PC-3 (cell line): ENCODE measurements at regions not wholly inside any gene's neighbourhood (a gene's known extent, or its start where the extent isn't known, plus 50 kb on each side); places are given as distances from the start of the nearest gene placed in this dataset.

Experiments
- ATAC-seq: fragments of 200-7000 bp; cut with Tn5 transposase; 2 replicates; pipeline ENCODE4 v1.9.1; 2020; ENCODE audit warnings: mild to moderate bottlenecking, moderate library complexity
- BruUV-seq: library from RNA; stranded (reverse); fragments of 400-500 nt; replicated peaks from 2 replicates; lab custom pipeline; 2021; lab: Mats Ljungman, UMichigan
- CTCF ChIA-PET: fragments of 300-600 bp; sonication (Branson Sonifier 250); formaldehyde crosslinking; loops from one replicate; lab custom pipeline; 2022; ENCODE audit warnings: antibody characterized with exemption; lab: Charles Lee
- POLR2A ChIA-PET: fragments of 300-600 bp; sonication (Branson Sonifier 250); formaldehyde crosslinking; loops from one replicate; lab custom pipeline; 2022; ENCODE audit warnings: antibody characterized with exemption; ENCODE audit not compliant: unreplicated experiment; lab: Charles Lee
- DNase-seq: peaks from one replicate; pipeline ENCODE4 v3.0.0-alpha.2; 2015
- H2AFZ ChIP-seq: fragments of 300-600 bp; sonication (generic); 2 replicates; pipeline ENCODE4 v1.6.0; 2016; ENCODE audit warnings: antibody characterized with exemption, low read length
- H3F3A ChIP-seq: fragments of 300-600 bp; sonication (generic); one replicate; pipeline ENCODE4 v1.6.0; 2017; ENCODE audit warnings: antibody characterized with exemption, low read length, control low read depth, mild to moderate bottlenecking; ENCODE audit not compliant: unreplicated experiment
- H3K27ac ChIP-seq: fragments of 300-600 bp; sonication (generic); 2 replicates; pipeline ENCODE4 v1.5.1; 2016; ENCODE audit warnings: mild to moderate bottlenecking, low read length
- H3K27me3 ChIP-seq: fragments of 300-600 bp; sonication (generic); 2 replicates; pipeline ENCODE4 v1.6.1; 2016; ENCODE audit warnings: low read length, mixed read lengths
- H3K36me3 ChIP-seq: fragments of 300-600 bp; sonication (generic); 2 replicates; pipeline ENCODE4 v1.6.1; 2016; ENCODE audit warnings: low read depth, mixed run types, low read length, mixed read lengths
- H3K4me1 ChIP-seq: fragments of 300-600 bp; sonication (generic); 2 replicates; pipeline ENCODE4 v1.5.1; 2016; ENCODE audit warnings: low read length; ENCODE audit not compliant: insufficient read depth
- H3K4me2 ChIP-seq: fragments of 300-600 bp; sonication (generic); 2 replicates; pipeline ENCODE4 v1.6.0; 2016; ENCODE audit warnings: low read length
- H3K4me3 ChIP-seq: fragments of 300-600 bp; sonication (generic); 2 replicates; pipeline ENCODE4 v1.5.1; 2016; ENCODE audit warnings: mild to moderate bottlenecking, low read length, mixed read lengths
- H3K79me2 ChIP-seq: fragments of 300-600 bp; sonication (generic); 2 replicates; pipeline ENCODE4 v1.6.1; 2017; ENCODE audit warnings: low read length, mixed read lengths
- H3K9ac ChIP-seq: fragments of 300-600 bp; sonication (generic); 2 replicates; pipeline ENCODE4 v1.6.0; 2016; ENCODE audit warnings: mild to moderate bottlenecking, low read length
- H3K9me2 ChIP-seq: fragments of 300-600 bp; sonication (generic); replicated peaks from 2 replicates; pipeline ENCODE4 v1.6.1; 2016; ENCODE audit warnings: mixed run types, low read length, mixed read lengths
- H3K9me3 ChIP-seq: fragments of 300-600 bp; sonication (generic); 2 replicates; pipeline ENCODE4 v1.6.1; 2016; ENCODE audit warnings: low read length, mixed read lengths
- H4K20me1 ChIP-seq: fragments of 300-600 bp; sonication (generic); 2 replicates; pipeline ENCODE4 v1.6.1; 2016; ENCODE audit warnings: low read length, mixed read lengths
- EZH2 ChIP-seq: fragments of 300-600 bp; sonication (generic); IDR thresholded peaks from one replicate; pipeline ENCODE4 v1.6.1; 2017; ENCODE audit warnings: antibody characterized with exemption, mild to moderate bottlenecking, low read length; ENCODE audit not compliant: unreplicated experiment
- EZH2phosphoT487 ChIP-seq: fragments of 300-600 bp; sonication (generic); IDR thresholded peaks from 2 replicates; pipeline ENCODE4 v1.6.1; 2018; ENCODE audit warnings: mild to moderate bottlenecking, antibody characterized with exemption, low read length, borderline replicate concordance
- intact Hi-C: fragments of 100-400 bp; cut with micrococcal nuclease; formaldehyde crosslinking; loops from 2 replicates; pipeline ENCODE4 v1.9.0; 2023
- TF ChIP-seq, protein P1 (sequence below): fragments of 300-600 bp; sonication (generic); conservative IDR thresholded peaks from 2 replicates; pipeline ENCODE4 v1.5.1; 2017; ENCODE audit warnings: antibody characterized with exemption, low read depth, mild to moderate bottlenecking, low read length

DNA sequence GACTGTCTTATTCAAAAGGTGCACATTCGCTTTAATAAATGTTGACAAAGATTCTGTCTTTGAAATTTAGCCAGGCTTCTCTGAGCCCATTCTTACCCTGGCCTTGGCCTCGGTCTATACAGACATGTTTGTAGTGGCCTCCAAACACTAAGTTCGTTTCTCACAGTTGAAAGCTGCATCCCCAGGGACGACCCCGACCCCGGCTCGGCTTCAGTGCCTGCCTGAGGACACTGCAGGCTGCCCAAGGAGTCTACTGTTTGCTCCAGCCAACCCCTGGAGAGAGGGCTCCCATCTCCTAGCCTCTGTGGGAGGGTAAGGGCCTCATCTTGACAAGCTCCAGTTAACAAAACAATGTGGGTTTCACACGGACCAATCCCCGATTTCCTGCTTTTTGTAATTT is 390.6 kb upstream of the ZFP42 start:
- no peak for DNase-seq
- BruUV-seq = no TSS peak
- Histone ChIP-seq H3K4me2 (no peak overlapping the region), H3K36me3 (no peaks in the 10 kb centered on the region), H3F3A (no peaks in the 10 kb centered on the region), H2AFZ (no peak overlapping the region), H3K4me3 (no peak overlapping the region), H3K9me3 (no peaks in the 10 kb centered on the region), H3K9me2 (no peaks in the 10 kb centered on the region), H3K27ac (no peak overlapping the region), H3K79me2 (no peaks in the 10 kb centered on the region), H3K4me1 (peaks cover 17% of the 10 kb centered on the region), H3K9ac (no peak overlapping the region), H3K27me3 (no peaks in the 10 kb centered on the region), H4K20me1 (no peaks in the 10 kb centered on the region)
- intact Hi-C loops = loop anchor here (5.0 kb wide), 2 partner anchors 123 to 878 kb away; no protein-coding TSS in a partner anchor
- ATAC-seq = no peak
- POLR2A ChIA-PET = no interaction called here
- CTCF ChIA-PET = no interaction called here
- TF ChIP-seq EZH2phosphoT487 (no peak), EZH2 (no peak)
- TF ChIP-seq, protein P1, sequence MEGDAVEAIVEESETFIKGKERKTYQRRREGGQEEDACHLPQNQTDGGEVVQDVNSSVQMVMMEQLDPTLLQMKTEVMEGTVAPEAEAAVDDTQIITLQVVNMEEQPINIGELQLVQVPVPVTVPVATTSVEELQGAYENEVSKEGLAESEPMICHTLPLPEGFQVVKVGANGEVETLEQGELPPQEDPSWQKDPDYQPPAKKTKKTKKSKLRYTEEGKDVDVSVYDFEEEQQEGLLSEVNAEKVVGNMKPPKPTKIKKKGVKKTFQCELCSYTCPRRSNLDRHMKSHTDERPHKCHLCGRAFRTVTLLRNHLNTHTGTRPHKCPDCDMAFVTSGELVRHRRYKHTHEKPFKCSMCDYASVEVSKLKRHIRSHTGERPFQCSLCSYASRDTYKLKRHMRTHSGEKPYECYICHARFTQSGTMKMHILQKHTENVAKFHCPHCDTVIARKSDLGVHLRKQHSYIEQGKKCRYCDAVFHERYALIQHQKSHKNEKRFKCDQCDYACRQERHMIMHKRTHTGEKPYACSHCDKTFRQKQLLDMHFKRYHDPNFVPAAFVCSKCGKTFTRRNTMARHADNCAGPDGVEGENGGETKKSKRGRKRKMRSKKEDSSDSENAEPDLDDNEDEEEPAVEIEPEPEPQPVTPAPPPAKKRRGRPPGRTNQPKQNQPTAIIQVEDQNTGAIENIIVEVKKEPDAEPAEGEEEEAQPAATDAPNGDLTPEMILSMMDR = no peak

DNA sequence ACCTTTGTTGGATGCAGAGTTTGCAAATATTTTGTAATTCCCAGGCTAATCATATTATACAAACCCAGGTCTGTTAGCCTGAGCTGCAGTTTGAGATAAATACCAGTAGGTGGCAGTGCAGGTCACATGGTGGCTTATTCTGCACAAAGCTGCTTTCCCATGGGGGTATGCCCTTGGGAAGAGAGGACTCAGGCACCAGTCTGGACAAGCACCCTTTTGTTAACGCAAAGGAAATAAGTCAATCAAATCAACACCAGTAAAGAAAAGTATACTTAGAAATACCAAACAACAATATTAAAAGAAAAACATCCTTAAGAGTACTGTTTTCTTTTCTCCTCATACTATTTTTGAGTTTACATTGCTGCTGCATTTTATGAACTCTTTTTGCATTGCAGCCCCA is 389.0 kb upstream of the ZFP42 start:
- Histone ChIP-seq H3K36me3 (no peaks in the 10 kb centered on the region), H2AFZ (no peak overlapping the region), H3K9me3 (no peaks in the 10 kb centered on the region), H3F3A (no peaks in the 10 kb centered on the region), H3K27ac (no peak overlapping the region), H4K20me1 (no peaks in the 10 kb centered on the region), H3K27me3 (no peaks in the 10 kb centered on the region), H3K4me3 (no peak overlapping the region), H3K4me2 (no peak overlapping the region), H3K9ac (no peak overlapping the region), H3K79me2 (no peaks in the 10 kb centered on the region), H3K9me2 (no peaks in the 10 kb centered on the region), H3K4me1 (peaks cover 16% of the 10 kb centered on the region)
- ChIA-PET POLR2A (no interaction called here), CTCF (no interaction called here)
- no TSS peak for BruUV-seq
- peak; percentile 64 for DNase-seq
- intact Hi-C loops = loop anchor here (5.0 kb wide), 1 partner anchor 879 kb away; no protein-coding TSS in a partner anchor
- TF ChIP-seq, protein P1 = peak; percentile 81
- TF ChIP-seq EZH2 = no peak
- peak; percentile 60 for ATAC-seq

- intact Hi-C loops = loop anchor here (5.0 kb wide), 1 partner anchor 881 kb away; no protein-coding TSS in a partner anchor
- Histone ChIP-seq H3K27ac (no peak overlapping the region), H3K4me1 (peaks cover 1% of the 10 kb centered on the region; the same call in 1 of the 2 replicates), H3K79me2 (no peaks in the 10 kb centered on the region), H3K27me3 (no peaks in the 10 kb centered on the region), H3K9ac (no peak overlapping the region), H3K9me2 (no peaks in the 10 kb centered on the region), H4K20me1 (no peaks in the 10 kb centered on the region), H3K9me3 (no peaks in the 10 kb centered on the region), H3F3A (no peaks in the 10 kb centered on the region), H3K4me2 (no peak overlapping the region), H2AFZ (no peak overlapping the region), H3K36me3 (no peaks in the 10 kb centered on the region), H3K4me3 (no peak overlapping the region)
- ChIA-PET CTCF (no interaction called here), POLR2A (no interaction called here)
- DNase-seq (peak; percentile 59), ATAC-seq (no peak)
- TF ChIP-seq EZH2 = no peak
- TF ChIP-seq EZH2phosphoT487 = no peak
- TF ChIP-seq, protein P1 = no peak
- BruUV-seq = no TSS peak
Observed at GRCh38 chr4:187608001-187608421, 387.6 kb upstream of the ZFP42 start.
